SK-N-SH (cell line): ENCODE measurements at regions not wholly inside any gene's neighbourhood (a gene's known extent, or its start where the extent isn't known, plus 50 kb on each side); places are given as distances from the start of the nearest gene placed in this dataset.

Experiments used
- CTCF ChIA-PET: fragments of 300-600, 350-600 bp; formaldehyde crosslinking; extraction: SDS; loops from one replicate; lab custom pipeline; 2021; lab: Yijun Ruan, JAX
- POLR2A ChIA-PET: fragments of 350-600 bp; sonication (Branson Sonifier 250); formaldehyde crosslinking; extraction: SDS; loops from one replicate; lab custom pipeline; 2020; ENCODE audit warnings: antibody characterized with exemption, inconsistent platforms; lab: Yijun Ruan, JAX
- DNase-seq: peaks from one replicate; pipeline ENCODE4 v3.0.0; 2012
- H2AFZ ChIP-seq: fragments of 200-600 bp; sonication (generic); 2 replicates; pipeline ENCODE4 v1.8.1; 2016; ENCODE audit warnings: antibody characterized with exemption, mild to moderate bottlenecking, low read depth
- H3F3A ChIP-seq: fragments of 200-600 bp; sonication (generic); replicated peaks from 2 replicates; pipeline ENCODE3; 2016; ENCODE audit warnings: antibody characterized with exemption, mild to moderate bottlenecking; ENCODE audit not compliant: insufficient read depth
- H3K27ac ChIP-seq, 2 experiments: fragments of 200-500 bp in 1 of 2; fragments of 200-600 bp in 1 of 2; sonication (Bioruptor generic) in 1 of 2; sonication (generic), shearing (Covaris generic) in 1 of 2; 2 replicates each; pipeline versions ENCODE4 v1.5.1 to v1.6.1; 2014 to 2016; ENCODE audit warnings: low read depth in 2 of 2, inconsistent platforms in 1 of 2, low read length in 1 of 2, mild to moderate bottlenecking in 1 of 2, mixed read lengths in 1 of 2
- H3K27me3 ChIP-seq: fragments of 200-600 bp; sonication (generic), shearing (Covaris generic); 2 replicates; pipeline ENCODE4 v1.6.1; 2016; ENCODE audit warnings: mixed run types; ENCODE audit not compliant: insufficient read depth
- H3K36me3 ChIP-seq, 2 experiments: fragments of 200-500 bp in 1 of 2; fragments of 200-600 bp in 1 of 2; sonication (Bioruptor generic) in 1 of 2; sonication (generic) in 1 of 2; replicated peaks in 1 of 2; 2 replicates each; pipeline versions ENCODE3 to v1.5.1; 2014 to 2016; ENCODE audit warnings: low read length in 1 of 2, mild to moderate bottlenecking in 1 of 2; ENCODE audit not compliant: insufficient read depth in 2 of 2, control insufficient read depth in 1 of 2
- H3K4me1 ChIP-seq, 2 experiments: fragments of 200-500 bp in 1 of 2; fragments of 200-600 bp in 1 of 2; sonication (Bioruptor generic) in 1 of 2; sonication (generic), shearing (Covaris generic) in 1 of 2; 2 replicates each; pipeline versions ENCODE4 v1.5.1 to v1.6.1; 2014 to 2016; ENCODE audit warnings: low read depth in 1 of 2, low read length in 1 of 2, mixed run types in 1 of 2; ENCODE audit not compliant: insufficient read depth in 2 of 2, control insufficient read depth in 1 of 2
- H3K4me2 ChIP-seq: fragments of 200-600 bp; sonication (generic), shearing (Covaris generic); 2 replicates; pipeline ENCODE4 v1.6.1; 2017; ENCODE audit warnings: mixed run types
- H3K4me3 ChIP-seq, 2 experiments: fragments of 200-500 bp in 1 of 2; fragments of 200-600 bp in 1 of 2; sonication (Bioruptor generic) in 1 of 2; sonication (generic), shearing (Covaris generic) in 1 of 2; 2 replicates each; pipeline versions ENCODE4 v1.5.1 to v1.8.1; 2014 to 2016; ENCODE audit warnings: low read depth in 2 of 2, inconsistent platforms in 1 of 2, low read length in 1 of 2, mild to moderate bottlenecking in 1 of 2, mixed read lengths in 1 of 2, moderate library complexity in 1 of 2
- H3K79me2 ChIP-seq: fragments of 200-600 bp; sonication (generic); 2 replicates; pipeline ENCODE4 v1.8.1; 2017; ENCODE audit warnings: mild to moderate bottlenecking; ENCODE audit not compliant: insufficient read depth
- H3K9ac ChIP-seq: fragments of 200-600 bp; sonication (generic); 2 replicates; pipeline ENCODE4 v1.6.1; 2017; ENCODE audit warnings: mixed run types
- H3K9me2 ChIP-seq: fragments of 200-600 bp; sonication (generic); 2 replicates; pipeline ENCODE4 v1.6.1; 2017; ENCODE audit warnings: mixed run types
- H3K9me3 ChIP-seq: fragments of 200-600 bp; sonication (generic); 2 replicates; pipeline ENCODE4 v1.6.1; 2017; ENCODE audit warnings: mixed run types, mild to moderate bottlenecking, moderate library complexity
- H4K20me1 ChIP-seq: fragments of 200-600 bp; sonication (generic); 2 replicates; pipeline ENCODE4 v1.6.1; 2017; ENCODE audit warnings: mild to moderate bottlenecking, mixed run types; ENCODE audit not compliant: insufficient read depth
- EP300 ChIP-seq, 2 experiments: IDR thresholded peaks; 2 replicates each; pipeline versions ENCODE4 v1.4.0 to v1.6.1; 2012; ENCODE audit warnings: borderline replicate concordance in 1 of 2, low read depth in 1 of 2, low read length in 1 of 2
- EZH2phosphoT487 ChIP-seq: fragments of 200-600 bp; sonication (generic); IDR thresholded peaks from 2 replicates; pipeline ENCODE4 v1.6.1; 2017; ENCODE audit warnings: low read depth, mixed run types, mild to moderate bottlenecking, antibody characterized with exemption, moderate library complexity, borderline replicate concordance
- FOSL2 ChIP-seq: IDR thresholded peaks from 2 replicates; pipeline ENCODE4 v1.4.0; 2012; ENCODE audit warnings: low read depth, mild to moderate bottlenecking, moderate library complexity, borderline replicate concordance
- FOXJ3 ChIP-seq: sonication (generic); formaldehyde crosslinking; IDR thresholded peaks from 2 replicates; pipeline ENCODE4 v1.5.1; 2020; ENCODE audit warnings: mild to moderate bottlenecking, missing genetic modification reagents
- FOXM1 ChIP-seq: IDR thresholded peaks from 2 replicates; pipeline ENCODE4 v1.4.0; 2012; ENCODE audit warnings: low read depth, mild to moderate bottlenecking
- GABPA ChIP-seq: IDR thresholded peaks from 2 replicates; pipeline ENCODE4 v1.4.0; 2012; ENCODE audit warnings: low read depth, mild to moderate bottlenecking
- GATA2 ChIP-seq: sonication (generic); formaldehyde crosslinking; IDR thresholded peaks from 2 replicates; pipeline ENCODE4 v1.5.0; 2020; ENCODE audit warnings: mild to moderate bottlenecking, missing genetic modification reagents
- JUND ChIP-seq: IDR thresholded peaks from 2 replicates; pipeline ENCODE4 v1.4.0; 2012
- MEF2A ChIP-seq: IDR thresholded peaks from 2 replicates; pipeline ENCODE4 v1.4.0; 2012; ENCODE audit warnings: low read depth, borderline replicate concordance
- MXI1 ChIP-seq: IDR thresholded peaks from 2 replicates; pipeline ENCODE4 v1.6.1; 2012; ENCODE audit warnings: mild to moderate bottlenecking, low read depth, low read length, improper control_type of control experiment
- NFIC ChIP-seq: IDR thresholded peaks from 2 replicates; pipeline ENCODE4 v1.4.0; 2012; ENCODE audit warnings: borderline replicate concordance
- RAD21 ChIP-seq: IDR thresholded peaks from 2 replicates; pipeline ENCODE4 v1.6.1; 2012; ENCODE audit warnings: mild to moderate bottlenecking, low read length
- RFX5 ChIP-seq: IDR thresholded peaks from 2 replicates; pipeline ENCODE4 v1.6.1; 2012; ENCODE audit warnings: mild to moderate bottlenecking, improper control_type of control experiment, low read length
- TCF12 ChIP-seq: IDR thresholded peaks from 2 replicates; pipeline ENCODE4 v1.4.0; 2012
- TEAD4 ChIP-seq: IDR thresholded peaks from 2 replicates; pipeline ENCODE4 v1.4.0; 2012; ENCODE audit warnings: mild to moderate bottlenecking, borderline replicate concordance; ENCODE audit not compliant: insufficient read depth
- YY1 ChIP-seq: IDR thresholded peaks from 2 replicates; pipeline ENCODE4 v1.4.0; 2012; ENCODE audit warnings: low read depth, mild to moderate bottlenecking
- WGBS: methylation state at CpG from one replicate; pipeline ENCODE4 v1.1.6; 2017; ENCODE audit warnings: low lambda C conversion rate; 5-methylcytosine and 5-hydroxymethylcytosine counted together
- TF ChIP-seq, protein P1 (sequence below): IDR thresholded peaks from 2 replicates; pipeline ENCODE4; 2012
- TF ChIP-seq, protein P2 (sequence below): fragments of 150-350 bp; IDR thresholded peaks from 2 replicates; pipeline ENCODE4 v1.6.1; 2016; ENCODE audit warnings: mild to moderate bottlenecking, low read depth, low read length
- TF ChIP-seq, protein P3 (sequence below): IDR thresholded peaks from 2 replicates; pipeline ENCODE4 v1.4.0; 2012; ENCODE audit warnings: low read depth
- TF ChIP-seq, protein P4 (sequence below): IDR thresholded peaks from 2 replicates; pipeline ENCODE4 v1.4.0; 2012; ENCODE audit warnings: low read depth, borderline replicate concordance
- TF ChIP-seq, protein P5 (sequence below): fragments of 150-350 bp; IDR thresholded peaks from 2 replicates; pipeline ENCODE4 v1.6.1; 2017; ENCODE audit warnings: antibody characterized with exemption, low read length, low read depth, borderline replicate concordance

DNA sequence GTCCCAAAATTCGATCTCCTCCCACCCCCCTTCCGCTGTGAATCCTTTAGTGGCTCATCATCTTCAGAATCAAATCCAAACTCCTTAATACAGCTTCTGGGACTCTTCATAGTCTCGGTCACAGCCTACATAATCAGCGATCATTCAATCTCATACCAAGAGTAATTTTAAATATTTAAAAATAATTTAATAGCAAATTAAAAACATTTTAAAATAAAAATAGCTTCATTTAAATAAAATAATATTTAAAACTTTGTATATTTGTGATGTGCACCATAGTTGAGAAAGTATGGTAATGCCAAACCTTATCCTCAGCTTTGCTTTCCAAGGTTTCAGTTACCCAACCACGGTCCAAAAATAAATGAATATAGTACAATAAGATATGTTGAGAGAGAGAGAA, 70.0 kb upstream of the NR3C1 start:
- Histone ChIP-seq H3K9me2 (no peaks in the 10 kb centered on the region), H3K9me3 (no peaks in the 10 kb centered on the region), H3K4me1 (peaks cover 2 to 13% of the 10 kb centered on the region in 2 experiments; a peak in 2 of 4 replicates), H3K4me3 (no peak overlapping the region), H3K4me2 (no peak overlapping the region), H3F3A (no peaks in the 10 kb centered on the region), H3K27ac (no peak overlapping the region), H3K36me3 (no peaks in the 10 kb centered on the region), H3K9ac (no peak overlapping the region), H3K79me2 (no peaks in the 10 kb centered on the region), H2AFZ (no peak overlapping the region), H3K27me3 (no peaks in the 10 kb centered on the region), H4K20me1 (no peaks in the 10 kb centered on the region)
- TF ChIP-seq YY1 (no peak), FOSL2 (no peak), FOXM1 (no peak), GATA2 (no peak), RAD21 (no peak), EZH2phosphoT487 (no peak), EP300 (IDR thresholded peaks at IDR 0.05; ENCODE audit: borderline replicate concordance in 1 of 2, low read depth in 1 of 2, low read length in 1 of 2) (no peak), NFIC (no peak), FOXJ3 (CRISPR knock-in tag) (no peak), TEAD4 (no peak)
- TF ChIP-seq, protein P1, sequence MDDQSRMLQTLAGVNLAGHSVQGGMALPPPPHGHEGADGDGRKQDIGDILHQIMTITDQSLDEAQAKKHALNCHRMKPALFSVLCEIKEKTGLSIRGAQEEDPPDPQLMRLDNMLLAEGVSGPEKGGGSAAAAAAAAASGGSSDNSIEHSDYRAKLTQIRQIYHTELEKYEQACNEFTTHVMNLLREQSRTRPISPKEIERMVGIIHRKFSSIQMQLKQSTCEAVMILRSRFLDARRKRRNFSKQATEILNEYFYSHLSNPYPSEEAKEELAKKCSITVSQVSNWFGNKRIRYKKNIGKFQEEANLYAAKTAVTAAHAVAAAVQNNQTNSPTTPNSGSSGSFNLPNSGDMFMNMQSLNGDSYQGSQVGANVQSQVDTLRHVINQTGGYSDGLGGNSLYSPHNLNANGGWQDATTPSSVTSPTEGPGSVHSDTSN: no peak
- TF ChIP-seq, protein P2, sequence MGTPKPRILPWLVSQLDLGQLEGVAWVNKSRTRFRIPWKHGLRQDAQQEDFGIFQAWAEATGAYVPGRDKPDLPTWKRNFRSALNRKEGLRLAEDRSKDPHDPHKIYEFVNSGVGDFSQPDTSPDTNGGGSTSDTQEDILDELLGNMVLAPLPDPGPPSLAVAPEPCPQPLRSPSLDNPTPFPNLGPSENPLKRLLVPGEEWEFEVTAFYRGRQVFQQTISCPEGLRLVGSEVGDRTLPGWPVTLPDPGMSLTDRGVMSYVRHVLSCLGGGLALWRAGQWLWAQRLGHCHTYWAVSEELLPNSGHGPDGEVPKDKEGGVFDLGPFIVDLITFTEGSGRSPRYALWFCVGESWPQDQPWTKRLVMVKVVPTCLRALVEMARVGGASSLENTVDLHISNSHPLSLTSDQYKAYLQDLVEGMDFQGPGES: no peak
- TF ChIP-seq, protein P3, sequence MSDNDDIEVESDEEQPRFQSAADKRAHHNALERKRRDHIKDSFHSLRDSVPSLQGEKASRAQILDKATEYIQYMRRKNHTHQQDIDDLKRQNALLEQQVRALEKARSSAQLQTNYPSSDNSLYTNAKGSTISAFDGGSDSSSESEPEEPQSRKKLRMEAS: no peak
- TF ChIP-seq, protein P4, sequence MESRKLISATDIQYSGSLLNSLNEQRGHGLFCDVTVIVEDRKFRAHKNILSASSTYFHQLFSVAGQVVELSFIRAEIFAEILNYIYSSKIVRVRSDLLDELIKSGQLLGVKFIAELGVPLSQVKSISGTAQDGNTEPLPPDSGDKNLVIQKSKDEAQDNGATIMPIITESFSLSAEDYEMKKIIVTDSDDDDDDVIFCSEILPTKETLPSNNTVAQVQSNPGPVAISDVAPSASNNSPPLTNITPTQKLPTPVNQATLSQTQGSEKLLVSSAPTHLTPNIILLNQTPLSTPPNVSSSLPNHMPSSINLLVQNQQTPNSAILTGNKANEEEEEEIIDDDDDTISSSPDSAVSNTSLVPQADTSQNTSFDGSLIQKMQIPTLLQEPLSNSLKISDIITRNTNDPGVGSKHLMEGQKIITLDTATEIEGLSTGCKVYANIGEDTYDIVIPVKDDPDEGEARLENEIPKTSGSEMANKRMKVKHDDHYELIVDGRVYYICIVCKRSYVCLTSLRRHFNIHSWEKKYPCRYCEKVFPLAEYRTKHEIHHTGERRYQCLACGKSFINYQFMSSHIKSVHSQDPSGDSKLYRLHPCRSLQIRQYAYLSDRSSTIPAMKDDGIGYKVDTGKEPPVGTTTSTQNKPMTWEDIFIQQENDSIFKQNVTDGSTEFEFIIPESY: no peak
- no peak for DNase-seq
- POLR2A ChIA-PET: no interaction called here
- 89% methylated on average over 5 of the region's 5 CpGs for WGBS
- CTCF ChIA-PET: no interaction called here

DNA sequence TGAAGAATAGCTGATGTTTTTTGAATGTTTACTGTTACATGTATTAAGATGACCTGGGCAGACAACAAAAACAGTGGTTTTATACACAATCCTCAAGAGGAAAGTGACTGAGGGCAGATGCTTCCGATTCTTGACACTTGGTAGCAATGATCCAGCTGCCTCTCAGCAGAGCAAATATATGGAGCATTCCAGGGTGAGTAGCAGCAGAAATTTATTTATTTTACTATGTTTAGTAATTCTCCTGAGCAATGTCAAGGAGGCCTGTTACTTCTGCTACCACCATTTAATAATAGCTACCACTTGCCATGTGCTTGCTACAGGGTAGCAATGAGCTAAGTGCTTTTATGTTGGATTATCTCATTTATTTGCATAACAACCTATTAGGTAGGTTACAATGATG, 69.1 kb upstream of the NR3C1 start:
- WGBS: 100% methylated on average over 1 of the region's 1 CpG
- Histone ChIP-seq H3K27ac (no peak overlapping the region), H3F3A (no peaks in the 10 kb centered on the region), H3K4me2 (no peak overlapping the region), H3K27me3 (no peaks in the 10 kb centered on the region), H3K36me3 (no peaks in the 10 kb centered on the region), H4K20me1 (no peaks in the 10 kb centered on the region), H3K9me3 (no peaks in the 10 kb centered on the region), H2AFZ (no peak overlapping the region), H3K9ac (no peak overlapping the region), H3K4me3 (no peak overlapping the region), H3K9me2 (no peaks in the 10 kb centered on the region), H3K4me1 (peaks cover 2 to 13% of the 10 kb centered on the region in 2 experiments; a peak in 2 of 4 replicates), H3K79me2 (no peaks in the 10 kb centered on the region)
- ChIA-PET CTCF (interaction anchor here (1.1 kb wide), 1 partner anchor 12 kb away, joined by 3 read pairs; no protein-coding TSS in a partner anchor), POLR2A (no interaction called here)
- no peak for DNase-seq
- TF ChIP-seq, protein P5, sequence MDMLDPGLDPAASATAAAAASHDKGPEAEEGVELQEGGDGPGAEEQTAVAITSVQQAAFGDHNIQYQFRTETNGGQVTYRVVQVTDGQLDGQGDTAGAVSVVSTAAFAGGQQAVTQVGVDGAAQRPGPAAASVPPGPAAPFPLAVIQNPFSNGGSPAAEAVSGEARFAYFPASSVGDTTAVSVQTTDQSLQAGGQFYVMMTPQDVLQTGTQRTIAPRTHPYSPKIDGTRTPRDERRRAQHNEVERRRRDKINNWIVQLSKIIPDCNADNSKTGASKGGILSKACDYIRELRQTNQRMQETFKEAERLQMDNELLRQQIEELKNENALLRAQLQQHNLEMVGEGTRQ: no peak
- TF ChIP-seq, protein P4: no peak
- TF ChIP-seq MEF2A (no peak), RAD21 (no peak), RFX5 (no peak), MXI1 (no peak), GABPA (no peak), TCF12 (no peak), YY1 (no peak), FOXJ3 (CRISPR knock-in tag) (no peak), JUND (no peak)
